ENCODE measurements at regions not wholly inside any gene's neighbourhood (a gene's known extent, or its start where the extent isn't known, plus 50 kb on each side); places are given as distances from the start of the nearest gene placed in this dataset.
"Not testable (repeated sequence)": the region's sequence is repeated elsewhere in the genome, so short reads cannot be mapped to it uniquely, and the experiment has no call there.

GRCh38 chrX:13518126-13518525 is 51.3 kb upstream of the EGFL6 start:
- DNase-seq (ENCODE audit: low spot score): no peak

- DNase-seq (ENCODE audit: low spot score): no peak
These were observed 54.0 kb upstream of the EGFL6 start for GRCh38 chrX:13515211-13515930.

GRCh38 chrX:13511944-13512330 is 57.5 kb upstream of the EGFL6 start:
- DNase-seq (ENCODE audit: low spot score): no peak

DNA sequence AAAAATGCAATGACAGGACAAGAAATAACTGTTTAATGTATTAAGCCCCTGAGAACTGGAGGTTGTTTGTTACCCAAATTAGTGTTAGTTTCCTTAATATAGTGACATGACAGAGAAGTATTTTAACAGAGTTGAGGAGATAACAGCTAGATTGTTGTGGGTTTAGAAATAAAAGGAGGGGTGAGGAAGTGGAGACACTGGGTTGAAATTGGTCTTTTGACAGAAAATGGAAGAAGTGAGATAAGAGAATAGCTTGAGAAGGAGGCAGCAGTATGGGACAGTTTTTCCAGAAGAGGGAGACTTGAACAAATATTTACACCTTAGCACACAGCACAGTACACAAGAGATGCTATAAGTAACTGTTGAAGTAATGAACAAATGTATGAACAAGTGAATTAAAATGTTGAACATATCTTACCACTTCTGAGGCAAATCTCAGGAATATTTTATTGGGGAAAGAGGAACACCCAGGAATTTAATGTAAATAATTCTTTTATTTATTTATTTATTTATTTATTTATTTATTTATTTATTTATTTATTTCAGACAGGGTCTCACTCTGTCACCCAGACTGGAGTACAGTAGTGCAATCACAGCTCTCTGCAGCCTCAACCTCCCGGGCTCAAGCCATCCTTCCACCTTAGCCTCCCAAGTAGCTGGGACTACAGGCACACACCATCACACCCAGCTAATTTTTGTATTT is 58.0 kb upstream of the EGFL6 start:
- no peak for DNase-seq (ENCODE audit: low spot score)

GRCh38 chrX:13507893-13508292 is 61.5 kb upstream of the EGFL6 start:
- DNase-seq (ENCODE audit: low spot score): no peak

DNA sequence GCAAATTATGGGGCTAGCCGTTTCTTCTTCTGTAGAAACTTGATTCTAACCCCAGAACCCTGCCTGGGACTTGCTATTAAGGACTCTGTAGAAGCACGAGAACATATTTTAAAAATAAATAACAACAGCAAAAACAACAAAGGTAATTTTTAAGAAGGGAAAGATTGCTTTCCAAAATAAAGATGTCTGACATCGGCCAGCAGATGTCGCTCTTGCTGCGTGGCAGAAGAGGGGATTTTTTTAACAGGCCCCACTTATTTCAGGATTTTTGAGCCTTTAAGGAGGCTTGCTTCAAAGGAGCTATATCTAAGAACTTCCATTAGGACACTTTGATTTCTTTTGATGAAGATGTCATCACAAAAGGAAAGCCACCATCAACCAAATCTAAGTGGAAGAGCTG is 62.8 kb upstream of the EGFL6 start:
- DNase-seq (ENCODE audit: low spot score): peak; percentile 8

GRCh38 chrX:13502590-13502989 is 66.8 kb upstream of the EGFL6 start:
- no peak for DNase-seq (ENCODE audit: low spot score)

DNA sequence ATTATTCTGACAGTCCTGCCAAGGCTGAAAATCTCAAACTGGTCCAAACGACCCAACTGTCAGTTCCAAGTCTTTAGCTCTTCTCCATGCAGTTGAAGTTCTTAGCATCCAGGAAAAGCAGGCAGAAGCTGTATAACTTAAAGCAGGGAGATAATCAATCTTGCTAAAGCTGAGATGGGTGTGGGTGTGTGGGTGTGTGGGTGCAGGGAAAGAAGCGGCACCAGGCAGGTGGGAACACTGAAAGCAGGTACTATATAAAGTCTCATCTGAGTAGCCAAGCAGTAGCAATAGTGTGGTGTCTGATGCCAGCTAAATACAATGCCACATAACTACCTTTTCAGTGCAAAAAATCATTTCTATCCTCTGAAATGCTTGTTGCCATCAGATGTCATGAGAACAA is 69.7 kb upstream of the EGFL6 start:
- DNase-seq (ENCODE audit: low spot score): no peak

DNA sequence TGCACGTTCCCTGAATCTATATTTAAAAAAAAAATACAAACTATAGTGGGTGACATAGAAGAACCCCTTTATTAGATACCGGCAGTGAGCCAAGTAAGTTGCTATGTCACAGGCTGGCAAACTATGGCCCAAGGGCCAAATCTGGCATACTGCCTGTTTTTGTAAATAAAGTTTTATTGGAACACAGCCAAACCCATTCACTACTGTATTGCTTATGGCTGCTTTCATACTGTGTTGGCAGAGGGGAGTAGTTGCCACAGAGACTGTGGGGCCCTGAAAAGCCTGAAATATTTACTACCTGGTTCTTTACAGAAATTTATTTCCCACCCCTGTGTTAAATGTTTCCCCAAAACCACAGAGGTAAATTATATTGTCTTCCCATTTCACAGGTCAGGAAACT is 71.2 kb upstream of the EGFL6 start:
- DNase-seq (ENCODE audit: low spot score): no peak

GRCh38 chrX:13495232-13495631 is 74.2 kb upstream of the EGFL6 start:
- no peak for DNase-seq (ENCODE audit: low spot score)

DNA sequence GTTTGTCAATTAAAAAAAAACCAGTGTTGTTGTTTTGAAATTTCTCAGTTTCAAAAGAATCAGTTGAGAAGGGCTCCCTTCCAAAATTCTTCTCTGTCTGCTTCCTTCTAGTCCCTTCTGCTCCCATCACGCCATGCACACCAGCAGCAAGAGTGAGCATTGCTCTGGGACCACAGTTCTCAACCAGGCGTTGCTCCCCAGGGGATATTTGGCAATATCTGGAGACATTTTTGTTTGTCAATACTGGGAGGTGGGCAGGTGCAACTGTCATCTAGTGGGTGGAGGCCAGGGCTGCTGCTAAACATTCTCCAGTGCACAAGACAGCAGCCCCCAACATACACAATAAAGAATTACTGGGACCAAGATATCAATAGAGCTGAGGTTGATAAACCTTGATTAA is 74.8 kb upstream of the EGFL6 start:
- no peak for DNase-seq (ENCODE audit: low spot score)

DNA sequence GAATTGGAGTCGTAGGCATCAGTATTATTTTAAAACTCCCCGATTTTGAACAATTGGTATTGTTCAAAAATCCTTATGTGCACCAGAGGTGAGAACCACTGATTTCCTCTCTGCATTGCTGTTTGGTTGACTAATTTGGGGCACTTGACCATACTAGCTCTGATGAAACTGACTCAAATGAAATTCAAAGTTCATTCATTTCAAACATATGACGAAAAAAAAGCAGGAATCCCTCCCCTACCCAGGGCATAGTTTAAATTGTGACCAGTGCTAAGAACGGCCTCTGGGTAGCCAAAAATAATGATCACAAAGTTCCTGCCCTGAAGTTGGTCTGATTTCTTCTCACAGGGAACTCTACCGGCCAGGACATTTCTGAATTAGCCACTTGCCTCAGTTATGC is 75.7 kb upstream of the EGFL6 start:
- no peak for DNase-seq (ENCODE audit: low spot score)

DNA sequence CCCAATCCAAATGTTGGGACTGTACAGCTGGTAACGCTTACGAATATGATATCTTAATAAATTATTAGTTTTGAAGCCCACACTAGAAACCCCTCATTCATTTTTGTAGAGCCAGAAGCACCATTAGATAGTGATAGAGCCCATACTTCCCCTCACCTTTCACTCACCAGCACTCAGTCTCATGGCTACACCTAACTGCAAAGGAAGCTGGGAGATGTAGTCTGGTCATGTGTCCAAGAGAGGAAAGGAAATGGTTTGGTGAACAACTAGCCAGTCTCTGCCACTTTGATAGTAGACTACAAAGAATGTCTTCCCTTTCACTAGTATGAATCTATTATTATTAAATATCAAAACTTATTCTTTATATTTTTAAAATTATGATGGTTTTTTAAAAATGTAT is 77.1 kb upstream of the EGFL6 start:
- DNase-seq (ENCODE audit: low spot score): no peak

GRCh38 chrX:13491061-13491460 is 78.3 kb upstream of the EGFL6 start:
- no peak for DNase-seq (ENCODE audit: low spot score)

DNA sequence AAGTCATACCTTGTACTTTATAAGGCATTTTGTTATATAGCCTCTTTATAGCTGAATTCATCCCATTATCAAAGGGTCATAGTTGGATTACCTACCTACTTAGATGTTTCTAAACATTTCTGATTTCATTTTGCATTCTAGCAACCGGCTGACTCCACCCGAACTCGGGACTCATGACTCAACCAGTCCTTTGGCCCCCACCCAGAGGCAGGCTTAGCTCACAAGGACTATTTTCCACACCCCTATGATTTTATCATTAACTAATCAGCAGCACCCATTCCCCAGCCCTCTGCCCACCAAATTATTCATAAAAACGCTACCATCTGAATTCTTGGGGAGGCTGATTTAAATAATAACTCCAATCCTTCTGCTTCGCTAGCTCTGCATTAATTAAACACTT is 79.9 kb upstream of the EGFL6 start:
- peak; percentile 32 for DNase-seq (ENCODE audit: low spot score)

DNA sequence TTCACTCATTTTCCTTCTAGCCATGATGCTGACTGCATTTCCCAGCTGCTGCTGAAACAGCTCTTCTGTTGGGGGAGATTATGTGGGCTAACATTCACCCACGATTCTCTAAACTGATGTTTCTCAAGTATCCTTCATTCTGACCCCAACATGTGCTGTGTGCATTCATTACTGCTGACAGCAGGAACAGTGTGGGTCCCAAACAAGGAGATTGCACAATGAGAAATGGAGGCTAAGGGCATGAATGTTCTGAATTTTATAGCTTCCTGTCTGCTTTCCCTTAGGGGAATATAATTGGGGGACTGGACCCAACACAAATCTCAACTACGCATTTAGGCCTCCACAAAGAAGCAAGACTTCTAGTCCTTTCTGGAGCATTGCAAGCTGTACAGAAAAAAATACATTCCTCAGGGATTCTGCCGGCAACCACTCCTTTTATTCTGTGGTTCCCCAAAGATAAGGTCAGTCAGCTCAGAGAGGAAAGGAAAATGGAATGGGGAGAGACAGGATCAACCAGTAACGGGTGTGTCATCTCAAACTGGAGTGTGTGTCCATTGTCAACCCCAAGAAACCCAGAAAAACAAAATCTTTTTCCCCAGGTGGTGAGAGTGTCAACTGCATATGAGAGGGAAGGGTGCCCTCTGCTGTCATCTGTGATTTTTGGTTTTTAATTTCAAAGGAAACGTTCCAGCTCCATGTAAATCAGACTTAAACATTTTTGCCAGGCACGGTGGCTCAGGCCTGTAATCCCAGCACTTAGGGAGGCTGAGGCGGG is 81.5 kb upstream of the EGFL6 start:
- peak; percentile 69 for DNase-seq (ENCODE audit: low spot score)

- peak; percentile 54 for DNase-seq (ENCODE audit: low spot score)
These were observed 84.2 kb upstream of the EGFL6 start for GRCh38 chrX:13485167-13485566.

GRCh38 chrX:13483773-13484172 is 85.6 kb upstream of the EGFL6 start:
- DNase-seq (ENCODE audit: low spot score): no peak

DNA sequence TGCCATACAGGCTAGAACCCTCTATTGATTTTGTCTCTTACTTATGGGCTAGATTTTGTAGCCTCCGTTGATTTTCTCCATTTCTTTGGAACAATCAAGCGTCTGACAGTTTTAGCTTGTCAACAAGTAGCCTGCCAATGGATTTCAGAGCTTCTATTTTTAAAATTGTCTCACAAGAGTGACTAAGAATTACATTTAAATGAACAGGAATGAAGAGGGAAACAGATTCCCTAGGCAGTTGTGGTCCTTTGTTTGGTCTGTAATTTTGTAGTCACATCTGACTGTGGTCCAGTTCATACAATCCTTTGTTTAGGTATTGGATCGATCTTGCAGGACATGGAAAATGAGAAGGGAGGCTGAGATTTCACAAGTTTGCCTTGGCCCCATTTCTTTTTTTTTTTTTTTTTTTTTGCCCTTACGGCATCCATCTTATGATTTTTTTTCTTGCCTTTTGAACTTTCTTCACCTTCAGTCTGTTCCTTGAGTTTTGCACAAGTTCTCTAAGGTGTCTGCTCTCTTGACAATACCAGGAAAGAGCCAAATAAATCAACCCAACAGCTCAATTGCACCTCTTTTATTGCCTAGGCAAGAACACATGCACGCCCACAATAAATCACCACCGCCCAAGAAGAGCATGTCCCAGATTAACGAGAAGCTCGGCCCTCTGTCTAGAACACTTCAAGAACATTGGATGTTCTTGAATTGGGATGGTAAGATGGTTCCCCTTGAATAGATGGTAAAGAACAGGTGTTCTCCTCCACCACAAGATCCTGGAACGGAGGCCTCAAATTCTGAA is 86.5 kb upstream of the EGFL6 start:
- no peak for DNase-seq (ENCODE audit: low spot score)

DNA sequence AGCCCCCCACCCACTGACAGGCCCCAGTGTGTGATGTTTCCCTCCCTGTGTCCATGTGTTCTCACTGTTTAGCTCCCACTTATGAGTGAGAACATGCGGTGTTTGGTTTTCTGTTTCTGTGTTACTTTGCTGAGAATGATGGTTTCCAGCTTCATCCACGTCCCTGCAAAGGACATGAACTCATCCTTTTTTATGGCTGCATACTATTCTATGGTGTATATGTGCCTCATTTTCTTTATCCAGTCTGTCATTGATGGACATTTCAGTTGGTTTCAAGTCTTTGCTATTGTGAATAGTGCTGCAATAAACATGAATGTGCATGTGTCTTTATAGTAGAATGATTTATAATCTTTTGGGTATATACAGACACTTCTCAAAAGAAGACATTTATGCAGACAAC is 88.6 kb upstream of the EGFL6 start:
- DNase-seq (ENCODE audit: low spot score): not testable (repeated sequence)

GRCh38 chrX:13479452-13479813 is 90.0 kb upstream of the EGFL6 start:
- DNase-seq (ENCODE audit: low spot score): no peak

DNA sequence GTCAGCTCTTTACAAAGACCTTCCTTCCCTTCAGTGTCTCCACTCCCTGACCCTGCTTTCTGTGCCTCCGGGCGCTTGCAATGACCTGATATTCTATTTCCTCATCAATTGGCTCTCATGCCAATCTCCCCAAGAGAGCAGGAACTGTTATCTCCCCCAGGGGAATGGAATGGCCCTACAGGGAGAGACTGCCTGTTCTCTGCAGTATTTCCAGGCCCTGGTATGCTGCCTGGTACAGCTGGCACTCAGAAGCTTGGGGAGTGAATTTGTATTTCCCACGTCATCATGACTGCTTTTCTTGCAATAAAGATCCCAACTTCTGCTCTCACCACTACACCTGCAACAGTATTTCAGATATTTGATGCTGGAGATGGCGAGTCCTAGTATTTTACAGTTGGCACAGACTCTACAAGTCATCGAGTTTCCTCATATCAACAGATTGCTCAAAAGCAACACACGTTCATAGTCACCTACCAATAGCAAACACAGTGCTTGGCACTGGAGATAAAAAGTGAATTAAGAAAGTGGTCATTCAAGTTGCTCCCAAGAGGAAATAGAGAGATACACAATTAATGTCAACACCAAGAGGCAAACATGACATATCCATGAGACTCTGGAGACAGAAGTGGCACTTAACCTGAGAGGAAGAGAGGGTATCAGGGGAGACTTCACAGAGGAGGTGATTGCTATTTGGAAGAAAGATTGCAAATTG is 90.5 kb upstream of the EGFL6 start:
- DNase-seq (ENCODE audit: low spot score): no peak
